Right hindlimb (tissue), 1 donor: ENCODE measurements at regions not wholly inside any gene's neighbourhood (a gene's known extent, or its start where the extent isn't known, plus 50 kb on each side); places are given as distances from the start of the nearest gene placed in this dataset.
A peak's percentile ranks its signal among the peaks of the same experiment; 100 is the strongest.

ENCODE experiments used
- DNase-seq: peaks from one replicate; pipeline ENCODE4 v3.0.0-alpha.2; 2018

DNA sequence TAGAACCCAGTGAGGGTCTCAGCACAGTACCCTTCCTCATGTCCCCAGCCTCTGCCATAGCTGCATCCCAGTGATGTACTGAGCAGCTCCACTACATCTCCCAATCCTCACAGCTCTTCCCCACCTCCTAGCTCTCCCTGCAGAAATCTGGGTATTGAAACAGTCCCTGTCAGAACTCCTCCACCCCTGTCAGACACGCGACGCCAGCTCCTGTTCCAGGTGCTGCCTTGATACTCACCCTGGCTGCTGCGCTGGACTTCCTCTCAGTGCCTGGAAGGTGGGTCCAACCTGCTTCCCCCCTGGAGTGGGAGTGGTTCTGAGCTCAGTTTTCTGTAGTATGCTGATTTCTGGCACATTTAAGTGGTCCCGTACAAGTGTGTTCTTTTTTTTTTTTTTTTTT lies 160.9 kb upstream of the SLCO3A1 start:
- no peak for DNase-seq

DNA sequence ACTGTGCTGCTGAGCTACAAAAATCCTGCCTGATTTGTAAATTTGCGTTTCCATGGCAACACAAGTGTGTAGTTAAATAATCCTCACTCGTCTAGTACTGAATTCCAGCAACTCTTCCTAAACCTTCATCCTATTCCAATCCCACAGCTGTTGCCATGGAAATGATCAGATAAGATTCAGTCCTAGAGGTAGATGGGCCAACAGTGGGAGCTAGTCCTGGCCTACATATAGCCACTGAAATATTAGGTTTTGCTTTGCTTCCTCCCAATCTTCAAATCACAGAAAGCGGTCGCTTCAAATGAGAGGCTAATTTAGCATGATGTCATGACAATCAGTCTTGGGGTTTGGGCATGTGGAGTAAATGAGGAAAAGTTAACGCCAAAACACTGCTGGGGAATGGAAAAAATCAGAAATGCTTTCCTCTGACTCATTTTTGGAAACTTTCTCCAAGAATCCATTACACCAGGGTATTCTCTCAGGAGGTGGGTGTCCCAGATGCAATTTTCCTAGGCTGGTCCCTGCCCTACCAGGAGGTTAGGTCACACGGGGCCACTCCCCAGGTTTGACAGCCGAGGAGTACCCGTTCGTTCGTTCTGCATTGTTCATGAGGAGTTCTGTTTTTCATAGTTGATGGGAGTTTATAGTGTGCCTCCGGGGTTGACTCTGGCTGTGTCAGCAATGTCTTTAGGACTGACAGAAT lies 159.2 kb upstream of the SLCO3A1 start:
- DNase-seq, result peak; percentile 68

DNA sequence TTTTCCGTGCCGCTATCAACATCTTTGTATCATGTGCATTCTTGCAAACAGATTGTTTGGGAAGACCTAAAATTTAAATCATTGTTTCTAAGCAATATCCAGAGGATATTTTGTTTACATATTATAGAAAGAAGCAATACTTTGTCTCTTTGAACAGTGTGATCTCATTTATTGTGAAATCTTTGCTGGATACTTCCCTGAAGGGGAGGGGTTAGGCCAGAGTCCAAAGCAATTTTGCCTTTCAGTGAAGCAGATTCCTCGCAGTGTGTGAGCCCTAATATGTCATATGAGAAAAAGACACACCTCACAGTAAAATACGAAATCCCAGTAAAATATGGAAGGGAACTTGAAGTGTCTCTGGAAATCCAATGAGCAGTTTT lies 158.7 kb upstream of the SLCO3A1 start:
- DNase-seq, result peak; percentile 82

DNA sequence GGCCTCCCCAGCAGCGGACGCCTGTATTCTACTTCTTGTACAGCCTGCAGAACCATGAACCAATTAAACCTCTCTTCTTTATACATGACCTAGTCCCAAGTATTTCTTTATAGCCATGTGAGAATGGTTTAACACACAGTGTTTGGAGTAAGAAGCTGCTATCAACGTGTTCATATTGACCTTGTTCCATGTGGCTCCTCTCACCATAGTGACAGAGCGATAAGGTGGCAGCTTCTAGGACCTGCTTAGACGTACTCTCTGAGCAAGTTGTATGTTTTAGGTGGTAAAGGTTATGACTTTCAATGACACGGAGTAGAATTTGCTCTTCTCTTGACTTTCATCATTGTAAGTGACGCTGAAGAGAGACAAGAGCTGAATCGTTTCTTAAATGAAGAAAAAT lies 157.7 kb upstream of the SLCO3A1 start:
- DNase-seq, result no peak

DNA sequence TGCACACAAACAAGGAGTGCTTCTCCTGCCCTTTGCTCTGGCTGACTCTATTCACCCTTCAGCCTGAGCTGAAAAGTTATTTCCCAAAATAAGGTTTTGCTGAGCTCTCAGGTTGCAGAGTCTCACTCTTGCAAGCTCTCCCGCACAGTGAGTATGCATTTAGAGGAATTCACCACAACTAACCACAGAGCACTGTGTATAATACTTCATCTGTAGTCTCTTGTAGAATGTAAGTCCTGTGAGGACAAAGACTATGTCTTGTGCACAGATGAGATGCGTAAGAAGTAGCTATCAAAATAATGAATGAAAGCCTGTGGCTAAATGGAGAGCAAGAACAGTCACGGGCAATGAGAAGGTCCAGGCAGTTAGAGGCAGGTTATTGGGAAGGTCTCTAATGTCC lies 156.5 kb upstream of the SLCO3A1 start:
- DNase-seq, result no peak

DNA sequence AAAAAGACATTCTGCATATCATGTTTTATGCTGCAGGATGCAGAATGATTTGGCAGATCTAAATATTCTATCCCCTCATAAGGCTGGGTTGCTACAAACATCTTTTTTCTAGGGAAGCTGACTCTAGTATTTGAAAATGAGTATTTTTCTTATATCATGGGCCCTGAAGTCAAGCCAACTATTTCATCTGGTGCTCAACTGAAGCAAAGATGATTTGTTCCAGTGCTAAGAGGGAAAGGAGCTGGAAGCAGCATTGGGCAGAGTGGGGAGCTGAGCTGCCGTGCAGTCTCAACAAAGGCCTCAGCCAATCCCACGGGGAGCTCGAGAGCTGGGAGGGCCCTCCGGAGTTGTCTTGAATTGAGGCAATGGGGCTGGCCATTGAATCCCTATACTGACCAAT lies 155.3 kb upstream of the SLCO3A1 start:
- no peak for DNase-seq

DNA sequence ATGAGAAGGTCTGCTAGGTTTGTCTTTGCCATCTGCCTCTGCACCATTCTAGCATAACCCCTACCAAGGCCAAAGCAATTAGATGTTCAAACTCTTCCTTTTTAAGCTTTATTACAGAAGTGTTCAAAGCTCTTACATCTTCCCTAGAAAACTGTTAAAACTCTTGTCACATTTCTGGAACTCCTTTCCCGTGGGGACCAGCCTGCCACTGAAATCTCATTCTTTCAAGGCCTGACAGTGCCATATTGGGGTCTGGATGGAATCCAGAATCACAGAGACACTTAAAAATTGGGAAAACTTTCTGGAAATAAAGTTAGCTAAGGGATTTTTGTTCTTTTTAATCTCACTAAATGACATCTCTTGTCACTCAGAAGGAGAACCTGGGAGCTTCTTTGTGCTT lies 153.8 kb upstream of the SLCO3A1 start:
- DNase-seq, result no peak

DNA sequence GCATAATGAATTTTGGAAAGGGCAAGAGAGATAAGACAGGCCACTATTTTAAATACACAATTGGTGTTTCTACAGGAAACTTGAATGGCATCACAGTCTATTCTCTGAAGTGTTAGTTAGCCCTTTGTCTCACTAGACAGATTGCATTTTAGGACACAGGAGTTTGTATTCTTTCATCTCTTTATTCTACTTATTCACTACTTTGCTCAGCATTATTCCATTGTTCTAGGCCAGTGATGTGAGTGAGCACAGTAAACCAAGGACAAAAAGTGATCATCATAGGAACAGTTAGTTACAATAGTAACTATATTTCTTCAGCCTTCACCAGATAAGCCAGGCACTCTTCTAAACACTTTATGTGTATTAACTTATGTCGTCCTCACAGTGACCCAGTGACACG lies 150.2 kb upstream of the SLCO3A1 start:
- no peak for DNase-seq

DNA sequence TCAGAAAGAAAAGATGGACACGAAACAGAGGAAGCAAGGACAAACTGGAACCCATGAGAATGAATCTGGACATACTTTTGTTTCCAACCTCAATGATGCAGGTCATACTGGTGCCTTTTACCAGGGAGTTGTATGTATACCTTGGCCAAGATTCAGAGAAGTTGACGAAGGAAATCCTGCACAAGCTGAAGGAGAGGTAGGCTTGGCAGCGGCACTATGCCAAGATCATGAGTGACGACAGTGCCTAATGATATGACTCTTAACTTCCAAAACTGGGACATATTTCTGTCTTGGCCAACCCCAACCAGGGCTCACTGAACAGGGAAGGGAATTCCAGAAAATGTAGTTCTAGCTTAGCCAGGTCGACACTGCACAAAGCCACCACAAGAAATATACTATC lies 149.2 kb upstream of the SLCO3A1 start:
- DNase-seq, result no peak

DNA sequence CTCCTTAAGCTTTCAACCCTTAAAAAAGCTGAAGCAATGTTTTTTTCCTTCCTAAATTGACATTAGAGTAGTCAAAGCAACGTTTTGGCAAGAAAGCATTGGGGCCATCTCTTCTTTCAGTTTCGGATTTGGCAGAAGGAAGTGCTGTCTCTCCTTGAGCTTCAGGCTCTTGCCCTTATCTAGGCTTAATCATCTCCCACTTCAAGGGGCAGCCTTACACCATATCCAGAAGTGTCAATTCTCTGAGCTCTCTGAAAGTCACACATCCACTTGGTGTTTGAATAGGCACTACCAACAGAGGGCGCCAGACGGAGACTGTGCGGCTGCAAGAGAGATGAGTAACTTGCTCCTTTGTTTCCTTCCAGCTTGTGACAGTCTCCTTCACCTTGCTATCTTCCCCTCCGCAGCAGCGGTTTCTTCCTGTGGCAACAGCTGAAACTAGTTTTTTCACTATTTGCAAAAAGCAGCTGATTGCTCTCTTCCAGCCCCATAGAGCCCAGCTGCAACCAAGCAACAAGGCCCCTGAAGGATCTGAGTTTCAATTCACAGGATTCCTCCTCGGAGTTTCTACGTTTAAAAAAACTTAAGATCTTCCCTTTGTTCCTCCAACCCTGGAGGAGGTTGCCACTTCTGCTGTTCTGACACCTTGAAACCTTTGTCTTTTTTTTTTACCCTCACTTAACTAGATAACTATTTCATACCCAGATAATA lies 147.0 kb upstream of the SLCO3A1 start:
- DNase-seq, result peak; percentile 71

DNA sequence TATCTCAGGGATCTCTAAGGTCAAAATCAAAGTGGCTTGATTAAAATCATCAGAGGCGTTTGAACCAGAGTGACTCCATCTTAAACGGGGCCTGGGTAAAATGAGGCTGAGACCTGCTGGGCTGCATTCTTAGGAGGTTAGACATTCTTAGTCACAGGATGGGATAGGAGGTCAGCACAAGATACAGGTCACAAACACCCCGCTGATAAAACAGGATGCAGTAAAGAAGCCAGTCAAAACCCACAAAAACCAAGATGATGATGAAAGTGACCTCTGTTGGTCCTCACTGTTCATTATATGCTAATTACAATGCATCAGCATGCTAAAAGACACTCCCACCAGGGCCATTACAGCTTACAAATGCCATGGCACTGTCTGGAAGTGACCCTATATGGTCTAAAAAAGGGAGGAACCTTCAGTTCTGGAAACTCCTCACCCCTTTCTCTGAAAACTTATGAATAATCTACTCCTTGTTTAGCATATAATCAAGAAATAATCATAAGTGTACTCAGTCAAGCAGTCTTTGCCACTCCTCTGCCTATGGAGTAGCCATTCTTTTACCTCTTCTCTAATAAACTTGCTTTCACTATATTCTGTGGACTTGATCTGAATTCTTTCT lies 143.3 kb upstream of the SLCO3A1 start:
- DNase-seq, result no peak

DNA sequence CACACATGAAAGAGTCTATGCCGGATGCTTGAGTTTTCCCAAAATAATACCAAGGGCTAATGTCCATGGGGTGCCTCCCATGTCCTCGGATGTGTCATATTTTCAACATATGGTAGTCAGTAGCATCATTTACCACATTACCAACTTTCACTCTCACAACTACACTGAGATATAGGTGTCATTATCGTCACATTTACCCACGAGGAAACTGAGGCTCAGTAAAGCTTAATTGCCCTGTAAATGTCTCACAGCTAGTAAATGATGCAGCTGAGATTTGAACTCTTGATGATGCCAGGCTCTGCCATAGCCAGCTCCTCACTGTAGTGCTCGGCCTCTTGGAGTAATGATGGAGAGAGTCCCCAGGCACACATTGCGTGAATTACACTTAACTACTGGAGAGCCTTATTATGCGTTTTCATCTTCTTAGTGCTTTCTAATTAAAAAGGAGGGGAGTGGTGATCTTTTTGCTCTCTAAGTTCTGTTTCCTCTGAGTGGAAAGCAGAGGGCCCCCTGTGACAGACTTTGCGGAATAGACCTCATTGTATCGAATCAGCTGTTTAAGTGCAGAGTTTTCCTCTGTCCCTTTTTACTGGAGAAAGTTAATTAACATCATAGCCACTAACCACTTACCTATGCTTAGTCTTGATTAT lies 142.0 kb upstream of the SLCO3A1 start:
- DNase-seq, result no peak

DNA sequence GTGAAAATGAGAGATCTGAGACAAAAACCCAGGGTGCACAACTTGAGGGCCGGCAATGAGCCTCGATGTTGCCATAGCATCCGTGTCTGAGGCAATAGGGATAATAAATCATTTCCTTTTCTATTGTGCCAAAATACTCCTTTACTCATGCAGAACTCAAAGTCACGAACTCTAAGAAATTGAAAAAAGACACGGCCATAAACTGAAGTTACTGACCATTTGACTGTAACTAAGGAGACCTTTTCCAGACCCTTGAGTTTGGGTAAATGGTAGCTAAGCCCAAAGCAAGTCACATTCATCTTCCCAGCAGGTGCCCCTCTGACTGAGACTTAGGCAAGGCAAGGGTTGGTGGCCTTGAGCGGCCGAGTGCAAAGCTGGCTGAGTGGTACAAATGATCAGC lies 141.2 kb upstream of the SLCO3A1 start:
- DNase-seq, result no peak

DNA sequence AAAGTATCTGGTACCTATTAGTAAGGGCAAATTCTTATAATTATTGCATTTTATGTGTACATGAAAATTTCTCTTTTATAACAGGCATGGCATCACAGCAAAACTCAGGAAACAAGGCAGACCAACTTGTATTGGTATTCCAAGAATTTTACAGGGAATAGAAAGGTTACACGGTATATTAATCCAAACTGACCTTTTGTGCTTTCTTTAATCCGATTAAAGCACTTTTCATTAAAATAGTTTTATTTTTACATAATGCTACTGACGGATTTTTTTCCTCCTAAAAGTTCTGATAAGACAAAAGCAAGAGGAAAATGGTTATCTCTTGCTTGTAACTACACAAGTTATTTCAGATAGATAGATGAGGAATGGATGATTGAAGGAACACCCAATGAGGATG lies 137.0 kb upstream of the SLCO3A1 start:
- no peak for DNase-seq

DNA sequence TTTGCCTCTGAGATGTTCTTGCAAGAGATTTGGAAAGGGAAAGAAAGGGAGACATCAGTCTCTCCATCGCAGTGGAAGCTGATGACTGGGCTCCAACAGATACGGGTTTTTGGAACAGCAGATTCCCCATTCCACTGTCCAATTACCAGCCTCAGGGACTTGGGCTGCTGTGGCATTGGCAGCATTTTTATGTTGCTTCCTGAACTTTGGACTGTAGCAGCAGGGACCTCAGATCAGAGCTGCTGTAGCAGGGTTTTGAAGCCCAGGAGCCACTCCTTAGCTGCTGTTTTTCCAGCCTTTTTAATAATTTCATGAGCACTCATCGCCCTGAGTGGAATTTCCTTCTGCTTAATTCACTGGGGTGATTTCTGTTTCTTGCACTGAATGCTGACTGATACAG lies 135.7 kb upstream of the SLCO3A1 start:
- no peak for DNase-seq

DNA sequence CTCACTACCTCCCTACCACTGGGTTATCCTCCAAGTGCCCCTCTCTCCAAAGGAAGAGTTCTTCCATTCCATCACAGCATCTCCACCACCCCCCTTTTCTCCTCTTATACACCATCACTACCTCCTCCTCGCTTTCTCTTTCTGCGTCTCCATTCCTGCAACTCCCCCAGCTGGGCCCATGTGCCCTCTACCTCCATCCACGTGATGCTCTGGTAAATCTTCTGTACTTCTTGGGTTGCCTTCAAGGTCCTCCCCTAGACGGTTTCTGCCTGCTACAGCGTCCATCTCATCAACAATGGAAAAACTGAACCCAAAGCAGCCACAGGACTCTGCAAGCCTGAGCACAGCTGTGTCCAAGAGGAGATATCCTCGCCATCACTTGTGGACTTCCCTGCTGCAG lies 129.5 kb upstream of the SLCO3A1 start:
- no peak for DNase-seq

DNA sequence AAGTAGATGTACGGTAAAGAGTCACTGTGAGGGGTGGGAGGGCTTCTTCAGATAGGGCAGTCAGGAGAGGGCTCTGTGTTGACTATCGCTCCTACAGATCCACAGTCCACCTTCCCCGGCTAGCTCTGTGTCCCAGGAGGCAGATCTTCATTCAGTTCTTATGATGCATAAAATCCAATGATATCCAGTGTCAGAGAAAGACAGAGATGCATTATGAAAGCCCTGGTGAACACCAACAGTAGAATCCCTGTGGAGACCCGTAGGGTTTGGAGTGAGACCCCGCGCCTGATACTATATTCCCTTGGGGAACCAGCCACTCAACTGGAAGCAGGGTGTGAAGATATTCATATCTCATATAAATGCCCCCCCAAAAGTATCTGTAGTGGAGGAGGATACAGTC lies 119.8 kb upstream of the SLCO3A1 start:
- no peak for DNase-seq

DNA sequence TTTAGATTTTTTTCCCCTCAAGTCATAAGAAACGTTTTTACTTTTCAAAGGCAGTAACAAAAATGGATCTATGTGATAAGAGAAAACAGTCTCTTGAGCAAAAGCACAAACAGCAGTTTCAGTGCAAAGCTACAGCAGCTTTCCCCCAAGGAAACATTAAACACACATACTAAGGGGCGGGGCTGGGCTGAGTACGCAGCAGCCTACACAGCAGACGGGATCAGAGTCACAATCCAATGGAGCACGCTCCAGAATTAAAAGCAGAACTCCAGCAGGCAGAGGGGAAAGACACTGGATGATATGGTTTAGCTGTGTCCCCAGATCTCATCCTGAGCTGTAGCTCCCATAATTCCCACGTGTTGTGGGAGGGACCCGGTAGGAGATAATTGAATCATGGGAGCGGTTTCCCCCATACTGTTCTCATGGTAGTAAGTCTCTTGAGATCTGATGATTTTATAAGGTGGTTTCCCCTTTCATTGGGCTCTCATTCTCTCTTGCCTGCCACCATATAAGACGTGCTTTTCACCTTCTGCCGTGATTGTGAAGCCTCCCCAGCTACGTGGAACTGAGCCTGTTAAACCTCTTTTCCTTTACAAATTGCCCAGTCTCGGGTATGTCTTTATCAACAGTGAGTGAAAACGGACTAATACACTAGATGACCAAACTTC lies 116.2 kb upstream of the SLCO3A1 start:
- DNase-seq, result no peak

DNA sequence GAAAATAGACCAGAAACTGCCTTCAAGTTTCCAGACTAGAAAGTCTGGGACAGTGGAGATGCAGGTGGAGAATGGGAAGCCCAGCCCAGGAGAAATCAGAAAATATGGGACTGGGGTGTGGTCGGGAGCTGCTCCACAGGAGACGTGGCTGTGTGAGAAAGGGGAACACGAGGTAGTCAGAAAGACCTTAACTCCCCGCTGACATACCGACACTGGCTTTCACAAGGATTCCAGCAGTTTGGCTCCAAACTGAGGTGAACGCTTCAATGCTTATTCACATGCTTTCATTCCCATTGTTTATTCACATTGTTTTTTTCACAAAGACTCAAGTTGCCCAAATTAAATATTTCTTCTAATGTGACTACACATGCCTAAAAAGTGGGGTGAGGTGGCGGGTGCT lies 111.5 kb upstream of the SLCO3A1 start:
- DNase-seq, result no peak

DNA sequence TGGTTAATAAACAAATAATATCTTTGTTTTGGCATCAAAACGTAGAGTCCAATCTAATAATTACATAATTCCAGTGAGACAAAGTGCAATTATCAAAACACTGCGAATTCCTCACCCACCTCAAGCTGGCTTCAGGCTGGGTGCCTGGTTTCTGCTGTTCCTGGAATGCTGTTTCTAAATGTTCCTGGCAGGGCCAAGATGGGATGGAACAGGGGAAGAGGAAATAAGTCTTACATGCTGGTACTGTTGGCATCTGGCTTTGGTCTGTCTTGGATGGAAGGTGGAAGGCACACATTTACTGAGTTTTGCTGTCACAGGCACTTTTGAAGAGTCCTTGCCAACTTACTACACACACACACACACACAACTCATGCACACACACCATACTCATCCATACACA lies 101.9 kb upstream of the SLCO3A1 start:
- no peak for DNase-seq

DNA sequence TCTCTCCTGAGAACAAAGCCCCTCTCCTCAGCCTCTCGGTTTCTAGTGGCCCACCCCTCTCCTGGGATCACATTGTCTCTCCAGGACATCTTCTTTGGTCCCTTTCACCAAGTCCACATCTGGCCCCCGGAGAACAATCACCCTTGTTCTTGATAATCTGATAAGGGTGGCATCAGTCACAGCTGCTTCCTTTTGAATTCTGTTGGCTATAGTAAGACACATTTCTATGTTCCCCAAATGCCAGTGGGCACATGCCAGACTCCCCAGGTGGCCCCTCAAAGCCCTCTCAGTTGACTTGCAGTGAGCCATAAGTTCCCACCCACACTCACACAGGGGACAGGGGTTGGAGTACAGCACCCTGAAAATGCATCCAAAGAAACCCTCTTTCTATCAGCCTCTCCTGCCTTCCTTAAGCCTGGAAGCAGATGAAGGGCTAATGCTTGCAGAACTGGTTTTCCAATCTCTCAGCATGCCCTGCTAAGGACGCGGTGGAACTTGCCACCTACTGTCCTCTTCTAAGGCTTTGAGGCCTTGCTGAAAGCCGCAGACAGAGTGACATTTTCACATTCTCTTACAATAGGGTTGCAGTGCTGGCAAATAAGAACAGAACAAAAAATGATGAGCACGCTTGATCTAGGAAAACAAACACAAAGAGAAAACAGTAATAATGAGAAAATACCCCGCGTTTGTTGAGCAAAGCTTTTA lies 101.3 kb upstream of the SLCO3A1 start:
- no peak for DNase-seq

DNA sequence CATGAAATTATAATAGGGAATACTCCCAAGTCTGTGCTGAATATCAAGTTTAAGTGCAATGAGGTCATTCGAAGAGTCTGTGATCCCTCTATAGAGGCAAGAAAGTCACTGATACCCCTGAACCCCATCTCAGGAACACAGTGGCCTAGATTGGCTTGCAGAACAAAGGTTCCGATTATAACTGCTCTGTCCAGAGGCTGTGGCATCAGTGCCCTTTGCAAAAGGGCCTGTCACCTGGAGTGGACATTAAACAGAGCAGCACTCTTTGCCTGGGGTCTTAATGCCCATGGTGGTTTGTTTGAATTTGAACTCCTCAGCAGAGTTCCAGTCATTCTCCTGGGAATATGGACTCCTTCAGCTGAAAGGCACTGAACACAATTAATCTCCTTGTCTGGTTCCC lies 93.9 kb upstream of the SLCO3A1 start:
- no peak for DNase-seq

DNA sequence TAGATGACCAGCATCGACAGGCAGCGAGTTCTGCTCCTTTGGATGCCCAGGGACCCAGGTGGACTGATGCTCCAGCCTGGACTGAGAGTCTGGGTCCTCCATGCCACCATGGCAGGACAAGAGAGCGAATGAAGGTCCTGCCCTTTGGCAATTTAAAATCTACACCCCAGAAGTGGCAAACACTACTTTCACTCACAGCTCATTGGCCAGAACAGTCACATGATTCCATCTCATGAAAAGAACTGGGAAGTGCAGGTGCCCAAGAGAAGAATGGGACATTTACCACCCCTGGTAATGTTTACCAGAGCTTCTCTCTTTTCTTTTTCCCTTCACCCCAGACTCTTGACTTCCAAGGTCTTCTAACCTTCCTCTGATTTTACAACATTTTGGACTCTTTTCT lies 87.8 kb upstream of the SLCO3A1 start:
- no peak for DNase-seq
